Activated B cell treated with CpG ODN at 0.5 μM for 24 hours (primary cell): ENCODE measurements at regions not wholly inside any gene's neighbourhood (a gene's known extent, or its start where the extent isn't known, plus 50 kb on each side); places are given as distances from the start of the nearest gene placed in this dataset.

Experiments used
- ATAC-seq: fragments of 200-7000 bp; cut with Tn5 transposase; one replicate; pipeline ENCODE4 v1.10.0; 2021; ENCODE audit warnings: low read depth, mild to moderate bottlenecking, moderate library complexity
- CTCF ChIA-PET: fragments of 350-600 bp; sonication (Branson Sonifier 250); formaldehyde crosslinking; loops from one replicate; lab custom pipeline; 2021; ENCODE audit warnings: antibody characterized with exemption; lab: Charles Lee
- POLR2A ChIA-PET: fragments of 350-600 bp; sonication (Branson Sonifier 250); formaldehyde crosslinking; loops from one replicate; lab custom pipeline; 2021; ENCODE audit warnings: antibody characterized with exemption; lab: Charles Lee
- DNase-seq: peaks from one replicate; pipeline ENCODE4 v3.0.0; 2022
- H3K27ac Mint-ChIP-seq: one replicate; pipeline ENCODE4 v1.8.0; 2020; ENCODE audit warnings: mixed read lengths
- H3K27me3 Mint-ChIP-seq: one replicate; pipeline ENCODE4 v1.8.0; 2021; ENCODE audit warnings: mixed read lengths
- H3K36me3 Mint-ChIP-seq: one replicate; pipeline ENCODE4 v1.8.0; 2021; ENCODE audit warnings: low read depth, mixed read lengths
- H3K4me1 Mint-ChIP-seq: one replicate; pipeline ENCODE4 v1.8.0; 2021; ENCODE audit warnings: mixed read lengths
- H3K4me3 Mint-ChIP-seq: one replicate; pipeline ENCODE4 v1.8.0; 2020; ENCODE audit warnings: mild to moderate bottlenecking, mixed read lengths
- H3K9me3 Mint-ChIP-seq: one replicate; pipeline ENCODE4 v1.8.0; 2020; ENCODE audit warnings: mixed read lengths
- CTCF ChIP-seq: fragments of 200-600 bp; IDR thresholded peaks from one replicate; pipeline ENCODE4 v1.8.0; 2022; ENCODE audit warnings: antibody characterized with exemption, mild to moderate bottlenecking
- intact Hi-C: fragments of 100-400 bp; cut with micrococcal nuclease; formaldehyde crosslinking; loops from one replicate; pipeline ENCODE4 v1.15.1; 2024

- POLR2A ChIA-PET = no interaction called here
- no peaks in the 10 kb centered on the region for H3K9me3 Mint-ChIP-seq
- intact Hi-C loops = no loop called here
- ATAC-seq (no peak), DNase-seq (no peak)
- H3K27me3 Mint-ChIP-seq = no peaks in the 10 kb centered on the region
- no peaks in the 10 kb centered on the region for H3K36me3 Mint-ChIP-seq
- no peak for TF ChIP-seq CTCF
- no peak overlapping the region for H3K27ac Mint-ChIP-seq
- H3K4me3 Mint-ChIP-seq = no peak overlapping the region
- peaks cover 29% of the 10 kb centered on the region for H3K4me1 Mint-ChIP-seq
- CTCF ChIA-PET = no interaction called here
Observed at GRCh38 chr12:92068459-92068858, 77.2 kb downstream of the BTG1 start.

- ChIA-PET POLR2A (interaction anchor here (0.6 to 1.3 kb wide), 5 partner anchors 68 to 400 kb away, joined by 3 to 6 read pairs (median 4); partner anchors contain the start of gene BTG1), CTCF (no interaction called here)
- H3K27ac Mint-ChIP-seq = no peak overlapping the region
- ATAC-seq (peak; percentile 15), DNase-seq (no peak)
- intact Hi-C loops = loop anchor here (2.0 kb wide), 2 partner anchors 31 to 75 kb away; no protein-coding TSS in a partner anchor
- H3K4me1 Mint-ChIP-seq = peaks cover 57% of the 10 kb centered on the region
- H3K27me3 Mint-ChIP-seq = no peaks in the 10 kb centered on the region
- no peak for TF ChIP-seq CTCF
- peak overlapping the region; percentile 73 for H3K4me3 Mint-ChIP-seq
- H3K9me3 Mint-ChIP-seq = peaks cover 3% of the 10 kb centered on the region
- H3K36me3 Mint-ChIP-seq = no peaks in the 10 kb centered on the region
Observed at GRCh38 chr12:92065639-92066038, 80.0 kb downstream of the BTG1 start.

GRCh38 chr12:92065018-92065499 is 80.6 kb downstream of the BTG1 start:
- ChIA-PET CTCF (no interaction called here), POLR2A (interaction anchor here (0.6 to 1.3 kb wide), 5 partner anchors 64 to 401 kb away, joined by 3 to 5 read pairs (median 4); partner anchors contain the start of gene BTG1)
- Mint-ChIP-seq H3K4me1 (peaks cover 61% of the 10 kb centered on the region), H3K9me3 (peaks cover 3% of the 10 kb centered on the region), H3K36me3 (no peaks in the 10 kb centered on the region), H3K27ac (peak overlapping the region; percentile 85), H3K27me3 (no peaks in the 10 kb centered on the region), H3K4me3 (peak overlapping the region; percentile 73)
- peak; percentile 66 for ATAC-seq
- intact Hi-C loops = loop anchor here (2.0 kb wide), 2 partner anchors 30 to 76 kb away; no protein-coding TSS in a partner anchor
- TF ChIP-seq CTCF = no peak
- no peak for DNase-seq

GRCh38 chr12:92064422-92064821 is 81.2 kb downstream of the BTG1 start:
- Mint-ChIP-seq H3K4me3 (no peak overlapping the region), H3K36me3 (no peaks in the 10 kb centered on the region), H3K27me3 (no peaks in the 10 kb centered on the region), H3K27ac (no peak overlapping the region), H3K4me1 (peaks cover 66% of the 10 kb centered on the region), H3K9me3 (peaks cover 3% of the 10 kb centered on the region)
- CTCF ChIA-PET = no interaction called here
- no peak for TF ChIP-seq CTCF
- intact Hi-C loops = loop anchor here (2.0 kb wide), 2 partner anchors 30 to 76 kb away; no protein-coding TSS in a partner anchor
- POLR2A ChIA-PET = interaction anchor here (1.3 kb wide), 1 partner anchor 65 kb away, joined by 4 read pairs; no protein-coding TSS in a partner anchor
- DNase-seq (no peak), ATAC-seq (no peak)

GRCh38 chr12:92063641-92064040 is 82.0 kb downstream of the BTG1 start:
- Mint-ChIP-seq H3K9me3 (peaks cover 3% of the 10 kb centered on the region), H3K27me3 (no peaks in the 10 kb centered on the region), H3K4me3 (no peak overlapping the region), H3K36me3 (no peaks in the 10 kb centered on the region), H3K4me1 (peaks cover 73% of the 10 kb centered on the region), H3K27ac (no peak overlapping the region)
- ChIA-PET POLR2A (interaction anchor here (0.9 kb wide), 1 partner anchor 82 kb away, joined by 4 read pairs; the partner anchor contains the start of gene BTG1), CTCF (no interaction called here)
- DNase-seq (no peak), ATAC-seq (no peak)
- intact Hi-C loops = loop anchor here (2.0 kb wide), 3 partner anchors 15 to 77 kb away; no protein-coding TSS in a partner anchor
- TF ChIP-seq CTCF = no peak
